ENCODE measurements at regions not wholly inside any gene's neighbourhood (a gene's known extent, or its start where the extent isn't known, plus 50 kb on each side); places are given as distances from the start of the nearest gene placed in this dataset.
A peak's percentile ranks its signal among the peaks of the same experiment; 100 is the strongest.

- peak overlapping the region; percentile 80 for H3K27ac ChIP-seq (ENCODE audit: control insufficient read depth, insufficient read depth, low read length)
- no peaks in the 10 kb centered on the region for H3K36me3 ChIP-seq (ENCODE audit: control insufficient read depth in 2 of 2, extremely low read depth in 1 of 2, insufficient read depth in 2 of 2, low read length in 2 of 2)
- no peaks in the 10 kb centered on the region for H3K79me2 ChIP-seq (ENCODE audit: control insufficient read depth, insufficient read depth, low read length)
- no peak overlapping the region for H3K4me3 ChIP-seq (ENCODE audit: control insufficient read depth in 2 of 3, extremely low read depth in 1 of 3, insufficient read depth in 2 of 3, low read depth in 1 of 3, low read length in 3 of 3)
- H3K9ac ChIP-seq (ENCODE audit: control insufficient read depth, extremely low read depth, insufficient read depth, low read length), result peak overlapping the region; percentile 22
- H3K4me2 ChIP-seq (ENCODE audit: control insufficient read depth, extremely low read depth, insufficient read depth, low read depth, low read length), result no peak overlapping the region
- H3K4me1 ChIP-seq (ENCODE audit: control insufficient read depth, extremely low read depth, insufficient read depth, low read length), result peaks cover 37% of the 10 kb centered on the region
- dilution Hi-C loops (cut with MboI; ENCODE audit: extremely low pct_ligation_motif_present, low sequenced_read_pairs), result no loop called here
- H3K9me1 ChIP-seq (ENCODE audit: control insufficient read depth, extremely low read depth, insufficient read depth, low read length), result no peaks in the 10 kb centered on the region
- DNase-seq (ENCODE audit: low read depth, low spot score) (peak; percentile 58), FAIRE-seq (peak; percentile 94)
- no peak for TF ChIP-seq EZH2 (IDR thresholded peaks at IDR 0.05; ENCODE audit: low read length)
- TF ChIP-seq CTCF (optimal IDR thresholded peaks at IDR 0.05 in 1 of 3, IDR thresholded peaks at IDR 0.05 in 1 of 3, conservative IDR thresholded peaks at IDR 0.05 in 1 of 3; ENCODE audit: extremely low read depth in 1 of 3, insufficient read depth in 2 of 3, low read length in 3 of 3), result no peak
- H3K9me3 ChIP-seq (ENCODE audit: control insufficient read depth, low read depth, low read length), result no peaks in the 10 kb centered on the region
- no peaks in the 10 kb centered on the region for H3K27me3 ChIP-seq (ENCODE audit: control insufficient read depth, extremely low read depth, insufficient read depth, low read length)
- H2AFZ ChIP-seq (ENCODE audit: control insufficient read depth, low read length), result no peak overlapping the region
- no peaks in the 10 kb centered on the region for H4K20me1 ChIP-seq (ENCODE audit: control insufficient read depth, extremely low read depth, insufficient read depth, low read length)
Observed at GRCh38 chrX:45709381-45709780, 508.7 kb upstream of the DIPK2B start.

GRCh38 chrX:45699158-45699557, 498.5 kb upstream of the DIPK2B start:
- TF ChIP-seq EZH2 (IDR thresholded peaks at IDR 0.05; ENCODE audit: low read length) (no peak), CTCF (optimal IDR thresholded peaks at IDR 0.05 in 1 of 3, IDR thresholded peaks at IDR 0.05 in 1 of 3, conservative IDR thresholded peaks at IDR 0.05 in 1 of 3; ENCODE audit: extremely low read depth in 1 of 3, insufficient read depth in 2 of 3, low read length in 3 of 3) (no peak)
- H2AFZ ChIP-seq (ENCODE audit: control insufficient read depth, low read length), result no peak overlapping the region
- no peaks in the 10 kb centered on the region for H3K79me2 ChIP-seq (ENCODE audit: control insufficient read depth, insufficient read depth, low read length)
- H4K20me1 ChIP-seq (ENCODE audit: control insufficient read depth, extremely low read depth, insufficient read depth, low read length), result no peaks in the 10 kb centered on the region
- no peaks in the 10 kb centered on the region for H3K9me1 ChIP-seq (ENCODE audit: control insufficient read depth, extremely low read depth, insufficient read depth, low read length)
- H3K9me3 ChIP-seq (ENCODE audit: control insufficient read depth, low read depth, low read length), result no peaks in the 10 kb centered on the region
- H3K27ac ChIP-seq (ENCODE audit: control insufficient read depth, insufficient read depth, low read length), result no peak overlapping the region
- no peak for FAIRE-seq
- dilution Hi-C loops (cut with MboI; ENCODE audit: extremely low pct_ligation_motif_present, low sequenced_read_pairs), result no loop called here
- no peak overlapping the region for H3K4me2 ChIP-seq (ENCODE audit: control insufficient read depth, extremely low read depth, insufficient read depth, low read depth, low read length)
- no peaks in the 10 kb centered on the region for H3K36me3 ChIP-seq (ENCODE audit: control insufficient read depth in 2 of 2, extremely low read depth in 1 of 2, insufficient read depth in 2 of 2, low read length in 2 of 2)
- no peak overlapping the region for H3K4me3 ChIP-seq (ENCODE audit: control insufficient read depth in 2 of 3, extremely low read depth in 1 of 3, insufficient read depth in 2 of 3, low read depth in 1 of 3, low read length in 3 of 3)
- no peak for DNase-seq (ENCODE audit: low read depth, low spot score)
- H3K27me3 ChIP-seq (ENCODE audit: control insufficient read depth, extremely low read depth, insufficient read depth, low read length), result no peaks in the 10 kb centered on the region
- H3K9ac ChIP-seq (ENCODE audit: control insufficient read depth, extremely low read depth, insufficient read depth, low read length), result no peak overlapping the region
- peaks cover 9% of the 10 kb centered on the region for H3K4me1 ChIP-seq (ENCODE audit: control insufficient read depth, extremely low read depth, insufficient read depth, low read length)
